ENCODE measurements at regions not wholly inside any gene's neighbourhood (a gene's known extent, or its start where the extent isn't known, plus 50 kb on each side); places are given as distances from the start of the nearest gene placed in this dataset.
A peak's percentile ranks its signal among the peaks of the same experiment; 100 is the strongest.

DNA sequence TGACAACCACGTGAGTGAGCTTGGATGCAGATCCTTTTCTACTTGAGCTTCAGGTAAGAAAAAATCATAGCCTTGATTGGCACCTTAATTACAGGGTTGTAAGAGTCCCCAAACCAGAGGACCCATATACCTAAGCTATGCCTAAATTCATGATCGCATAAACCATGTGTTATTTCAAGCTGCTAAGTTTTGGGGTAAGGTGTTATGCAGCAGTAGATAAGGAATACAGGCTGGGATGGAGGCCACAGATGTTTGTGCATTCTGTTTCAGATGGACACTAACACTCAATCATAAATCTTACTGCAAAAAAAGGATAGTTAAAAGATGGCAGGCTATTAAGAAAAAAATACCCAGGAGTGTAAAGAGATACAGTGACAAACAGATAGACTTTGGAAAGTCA lies 112.3 kb downstream of the ASB9 start:
- H3K9ac ChIP-seq (ENCODE audit: low read length in 3 of 3): no peak overlapping the region
- no peaks in the 10 kb centered on the region for H3K36me3 ChIP-seq (ENCODE audit: control insufficient read depth in 2 of 3, insufficient read depth in 3 of 3, low read length in 3 of 3)
- FAIRE-seq: no peak
- intact Hi-C loops (cut with DNase I): no loop called here
- H3K4me1 ChIP-seq (ENCODE audit: control insufficient read depth in 2 of 3, insufficient read depth in 2 of 3, low read depth in 1 of 3, low read length in 3 of 3): no peaks in the 10 kb centered on the region
- no peak overlapping the region for H3K27ac ChIP-seq (ENCODE audit: low read depth in 2 of 2, low read length in 2 of 2)
- TF ChIP-seq CTCF (IDR thresholded peaks at IDR 0.05; ENCODE audit: borderline replicate concordance, extremely low read depth, insufficient read depth): no peak
- no peak overlapping the region for H3K4me3 ChIP-seq (ENCODE audit: low read length in 3 of 3)
- DNase-seq: no peak
- H3K27me3 ChIP-seq (ENCODE audit: control insufficient read depth, insufficient read depth, low read length): peaks cover 2% of the 10 kb centered on the region
- H3K9me3 ChIP-seq (ENCODE audit: control insufficient read depth in 2 of 3, insufficient read depth in 1 of 3, low read length in 3 of 3): no peaks in the 10 kb centered on the region

DNA sequence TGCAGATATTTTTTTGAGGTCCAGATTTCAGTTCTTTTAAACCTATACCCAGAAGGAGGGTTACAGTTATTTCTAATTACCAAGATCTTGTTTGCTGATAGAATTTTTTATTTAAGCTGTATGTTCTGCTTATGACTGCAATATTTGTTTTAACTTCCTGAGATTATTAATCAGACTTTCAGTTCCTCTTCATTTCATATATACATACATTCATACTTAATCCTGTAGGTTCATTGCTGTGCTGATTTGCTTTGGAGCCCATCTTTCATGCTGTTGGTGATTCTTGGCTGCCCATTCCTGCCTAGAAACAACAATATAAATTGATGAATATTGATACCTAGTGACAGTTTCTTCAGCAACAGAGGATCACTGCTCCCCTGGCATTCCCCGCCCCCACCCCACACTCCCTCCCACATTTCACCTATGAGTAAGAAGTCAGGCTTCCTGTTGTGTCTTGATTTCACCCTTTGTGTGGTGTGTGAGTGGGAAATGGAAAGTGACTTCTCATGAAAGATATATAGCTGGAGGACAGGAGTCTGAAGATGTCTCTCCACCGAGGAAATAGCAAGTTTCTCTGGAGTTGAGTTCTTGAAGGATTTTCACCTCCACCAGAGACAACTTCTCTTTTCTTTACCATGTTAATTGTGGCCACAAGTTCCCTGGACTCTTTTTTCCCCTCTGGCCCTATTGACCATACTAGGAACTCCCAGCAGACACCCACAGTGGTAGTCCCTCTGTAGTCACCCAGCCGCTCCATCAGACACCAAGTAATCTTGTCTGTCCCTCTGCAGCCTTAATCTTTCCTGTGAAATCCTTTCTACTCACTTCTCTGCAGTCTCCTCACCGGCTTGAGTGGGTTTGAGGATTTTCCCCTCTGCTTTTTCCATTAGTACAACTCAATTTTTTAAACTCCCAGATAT lies 118.4 kb downstream of the ASB9 start:
- Histone ChIP-seq H3K36me3 (ENCODE audit: control insufficient read depth in 2 of 3, insufficient read depth in 3 of 3, low read length in 3 of 3) (no peaks in the 10 kb centered on the region), H3K4me3 (ENCODE audit: low read length in 3 of 3) (no peak overlapping the region), H3K9ac (ENCODE audit: low read length in 3 of 3) (no peak overlapping the region), H3K4me1 (ENCODE audit: control insufficient read depth in 2 of 3, insufficient read depth in 2 of 3, low read depth in 1 of 3, low read length in 3 of 3) (no peaks in the 10 kb centered on the region), H3K27me3 (ENCODE audit: control insufficient read depth, insufficient read depth, low read length) (no peaks in the 10 kb centered on the region), H3K9me3 (ENCODE audit: control insufficient read depth in 2 of 3, insufficient read depth in 1 of 3, low read length in 3 of 3) (no peaks in the 10 kb centered on the region), H3K27ac (ENCODE audit: low read depth in 2 of 2, low read length in 2 of 2) (no peak overlapping the region)
- DNase-seq: no peak
- no peak for TF ChIP-seq CTCF (IDR thresholded peaks at IDR 0.05; ENCODE audit: borderline replicate concordance, extremely low read depth, insufficient read depth)
- peak; percentile 32 for FAIRE-seq
- intact Hi-C loops (cut with DNase I): no loop called here

GRCh38 chrX:15150586-15150985 lies 119.3 kb downstream of the ASB9 start:
- intact Hi-C loops (cut with DNase I): no loop called here
- Histone ChIP-seq H3K27ac (ENCODE audit: low read depth in 2 of 2, low read length in 2 of 2) (no peak overlapping the region), H3K9ac (ENCODE audit: low read length in 3 of 3) (no peak overlapping the region), H3K27me3 (ENCODE audit: control insufficient read depth, insufficient read depth, low read length) (peaks cover 2% of the 10 kb centered on the region), H3K36me3 (ENCODE audit: control insufficient read depth in 2 of 3, insufficient read depth in 3 of 3, low read length in 3 of 3) (no peaks in the 10 kb centered on the region), H3K9me3 (ENCODE audit: control insufficient read depth in 2 of 3, insufficient read depth in 1 of 3, low read length in 3 of 3) (no peaks in the 10 kb centered on the region), H3K4me1 (ENCODE audit: control insufficient read depth in 2 of 3, insufficient read depth in 2 of 3, low read depth in 1 of 3, low read length in 3 of 3) (no peaks in the 10 kb centered on the region), H3K4me3 (ENCODE audit: low read length in 3 of 3) (no peak overlapping the region)
- FAIRE-seq (no peak), DNase-seq (no peak)
- TF ChIP-seq CTCF (IDR thresholded peaks at IDR 0.05; ENCODE audit: borderline replicate concordance, extremely low read depth, insufficient read depth): no peak

All from kidney (tissue), 13 donors.